ENCODE measurements at regions not wholly inside any gene's neighbourhood (a gene's known extent, or its start where the extent isn't known, plus 50 kb on each side); places are given as distances from the start of the nearest gene placed in this dataset.
"Not testable (repeated sequence)": the region's sequence is repeated elsewhere in the genome, so short reads cannot be mapped to it uniquely, and the experiment has no call there.

GRCh38 chr18:64403784-64404503, 255.1 kb upstream of the LINC00305 start:
- no peak for DNase-seq

GRCh38 chr18:64402636-64403035, 253.7 kb upstream of the LINC00305 start:
- DNase-seq, result peak; percentile 78

- DNase-seq, result peak; percentile 24
Measured at GRCh38 chr18:64401268-64402060, 252.6 kb upstream of the LINC00305 start.

- no peak for DNase-seq
Measured at GRCh38 chr18:64399566-64399965, 250.7 kb upstream of the LINC00305 start.

- DNase-seq, result no peak
Measured at GRCh38 chr18:64398320-64398719, 249.4 kb upstream of the LINC00305 start.

GRCh38 chr18:64392202-64392601, 243.3 kb upstream of the LINC00305 start:
- DNase-seq, result no peak

GRCh38 chr18:64384101-64384500, 235.2 kb upstream of the LINC00305 start:
- DNase-seq, result no peak

GRCh38 chr18:64380117-64380516, 231.2 kb upstream of the LINC00305 start:
- no peak for DNase-seq

- DNase-seq, result no peak
Measured at GRCh38 chr18:64379662-64380061, 230.8 kb upstream of the LINC00305 start.

GRCh38 chr18:64377446-64377845, 228.6 kb upstream of the LINC00305 start:
- no peak for DNase-seq

- no peak for DNase-seq
Measured at GRCh38 chr18:64372850-64373249, 224.0 kb upstream of the LINC00305 start.

- DNase-seq, result not testable (repeated sequence)
Measured at GRCh38 chr18:64369830-64370440, 221.0 kb upstream of the LINC00305 start.

- DNase-seq, result no peak
Measured at GRCh38 chr18:64365106-64365505, 216.2 kb upstream of the LINC00305 start.

GRCh38 chr18:64337673-64338072, 188.8 kb upstream of the LINC00305 start:
- DNase-seq, result no peak

- no peak for DNase-seq
Measured at GRCh38 chr18:64337018-64337417, 188.1 kb upstream of the LINC00305 start.

GRCh38 chr18:64334748-64335147, 185.9 kb upstream of the LINC00305 start:
- DNase-seq, result no peak

- DNase-seq, result peak; percentile 2
Measured at GRCh38 chr18:64333584-64333983, 184.7 kb upstream of the LINC00305 start.

- no peak for DNase-seq
Measured at GRCh38 chr18:64332835-64333234, 183.9 kb upstream of the LINC00305 start.

GRCh38 chr18:64331419-64331818, 182.5 kb upstream of the LINC00305 start:
- DNase-seq, result no peak

- DNase-seq, result no peak
Measured at GRCh38 chr18:64330931-64331330, 182.0 kb upstream of the LINC00305 start.

GRCh38 chr18:64330161-64330560, 181.3 kb upstream of the LINC00305 start:
- DNase-seq, result no peak

GRCh38 chr18:64322189-64322588, 173.3 kb upstream of the LINC00305 start:
- DNase-seq, result no peak

- no peak for DNase-seq
Measured at GRCh38 chr18:64318547-64318946, 169.7 kb upstream of the LINC00305 start.

All from skin of body (tissue), 1 donor.